ENCODE measurements at regions not wholly inside any gene's neighbourhood (a gene's known extent, or its start where the extent isn't known, plus 50 kb on each side); places are given as distances from the start of the nearest gene placed in this dataset.

- FAIRE-seq (no peak), ATAC-seq (no peak), DNase-seq (ENCODE audit: low read depth in 1 of 2, low spot score in 1 of 2) (no peak)
- Histone ChIP-seq H3K4me2 (no peak overlapping the region), H3K27ac (peak overlapping the region in 1 of 2 experiments; percentile 63; a peak in 4 of 6 replicates), H3K4me3 (no peak overlapping the region), H3K9me3 (peaks cover 13% of the 10 kb centered on the region), H3K4me1 (peaks cover 10% of the 10 kb centered on the region; the same call in 2 of the 3 replicates)
- POLR2A ChIA-PET: no interaction called here
- CTCF ChIA-PET: interaction anchor here (0.9 to 1.1 kb wide), 2 partner anchors 10 to 106 kb away, joined by 3 to 5 read pairs; no protein-coding TSS in a partner anchor
- TF ChIP-seq EHMT2 (IDR thresholded peaks at IDR 0.05; ENCODE audit: low read depth) (no peak), SREBF2 (IDR thresholded peaks at IDR 0.05) (no peak), EHF (CRISPR knock-in tag; IDR thresholded peaks at IDR 0.05) (no peak), MAFK (IDR thresholded peaks at IDR 0.05; ENCODE audit: partially characterized antibody) (no peak), NFE2L2 (conservative IDR thresholded peaks at IDR 0.05; ENCODE audit: low read length) (no peak), TP53 (CRISPR knock-in tag; IDR thresholded peaks at IDR 0.05) (no peak), CHD4 (IDR thresholded peaks at IDR 0.05; ENCODE audit: borderline replicate concordance) (no peak), MYC (IDR thresholded peaks at IDR 0.05; ENCODE audit: borderline replicate concordance, low read length) (no peak), POLR2AphosphoS2 (conservative IDR thresholded peaks at IDR 0.05; ENCODE audit: low read length) (no peak), E2F6 (IDR thresholded peaks at IDR 0.05; ENCODE audit: borderline replicate concordance, low read depth) (no peak), JUN (IDR thresholded peaks at IDR 0.05) (no peak), ESRRA (IDR thresholded peaks at IDR 0.05; ENCODE audit: borderline replicate concordance, low read length) (no peak), ELK1 (IDR thresholded peaks at IDR 0.05; ENCODE audit: low read depth, low read length) (no peak), RCOR1 (IDR thresholded peaks at IDR 0.05; ENCODE audit: low read depth, low read length) (no peak), RFX5 (IDR thresholded peaks at IDR 0.05) (no peak), CHD2 (IDR thresholded peaks at IDR 0.05; ENCODE audit: low read length, partially characterized antibody) (no peak)
- 73% methylated on average over 7 of the region's 8 CpGs for WGBS (ENCODE audit: missing lambda C conversion rate)
Observed at GRCh38 chr20:57762531-57763234, 52.9 kb upstream of the PMEPA1 start.

DNA sequence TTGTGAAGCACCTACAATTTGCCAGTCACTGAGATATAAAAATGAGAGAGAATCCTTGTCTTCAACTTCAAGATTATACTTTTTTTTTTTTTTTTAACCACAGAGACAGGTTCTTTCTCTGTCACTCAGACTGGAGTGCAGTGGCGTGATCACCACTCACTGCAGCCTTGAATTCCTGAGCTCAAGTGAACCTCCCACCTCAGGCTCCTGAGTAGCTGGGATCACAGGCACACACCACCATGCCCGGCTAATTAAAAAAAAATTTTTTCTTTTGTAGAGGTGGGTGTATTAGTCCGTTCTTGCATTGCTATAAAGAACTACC lies 51.6 kb upstream of the PMEPA1 start:
- H3K9me3 ChIP-seq: peaks cover 20% of the 10 kb centered on the region
- H3K4me3 ChIP-seq: no peak overlapping the region
- no peak for TF ChIP-seq RCOR1 (IDR thresholded peaks at IDR 0.05; ENCODE audit: low read depth, low read length)
- TF ChIP-seq MAFK (IDR thresholded peaks at IDR 0.05; ENCODE audit: partially characterized antibody): no peak
- TF ChIP-seq RNF2 (IDR thresholded peaks at IDR 0.05; ENCODE audit: borderline replicate concordance, low read depth): no peak
- TF ChIP-seq TP53 (CRISPR knock-in tag; IDR thresholded peaks at IDR 0.05): no peak
- TF ChIP-seq FOXS1 (CRISPR knock-in tag; IDR thresholded peaks at IDR 0.05): no peak
- no peak for TF ChIP-seq TFCP2L1 (CRISPR knock-in tag; IDR thresholded peaks at IDR 0.05)
- TF ChIP-seq ZC3H11A (IDR thresholded peaks at IDR 0.05): no peak
- no peak for TF ChIP-seq NPAS2 (CRISPR knock-in tag; IDR thresholded peaks at IDR 0.05; ENCODE audit: borderline replicate concordance)
- no peak for TF ChIP-seq ESRRA (IDR thresholded peaks at IDR 0.05; ENCODE audit: borderline replicate concordance, low read length)
- no peak for TF ChIP-seq NR3C1 (IDR thresholded peaks at IDR 0.05)
- no peak for TF ChIP-seq CHD4 (IDR thresholded peaks at IDR 0.05; ENCODE audit: borderline replicate concordance)
- TF ChIP-seq ZSCAN20 (CRISPR knock-in tag; IDR thresholded peaks at IDR 0.05): no peak
- TF ChIP-seq KDM1A (IDR thresholded peaks at IDR 0.05; ENCODE audit: low read depth): no peak
- no peak for TF ChIP-seq FOSB (CRISPR knock-in tag; IDR thresholded peaks at IDR 0.05)
- no peak for TF ChIP-seq MYC (IDR thresholded peaks at IDR 0.05; ENCODE audit: borderline replicate concordance, low read length)
- no peak for TF ChIP-seq HES2 (IDR thresholded peaks at IDR 0.05)
- TF ChIP-seq NFE2L2 (conservative IDR thresholded peaks at IDR 0.05; ENCODE audit: low read length): no peak
- TF ChIP-seq EHMT2 (IDR thresholded peaks at IDR 0.05; ENCODE audit: low read depth): no peak
- DNase-seq (ENCODE audit: low read depth in 1 of 2, low spot score in 1 of 2) (no peak), FAIRE-seq (no peak), ATAC-seq (no peak)
- peak overlapping the region; percentile 30 to 63; a peak in 5 of 6 replicates for H3K27ac ChIP-seq
- WGBS (ENCODE audit: missing lambda C conversion rate): 87% methylated on average over 3 of the region's 3 CpGs
- CTCF ChIA-PET: interaction anchor here (0.8 to 1.5 kb wide), 3 partner anchors 33 to 108 kb away, joined by 3 to 7 read pairs (median 5); no protein-coding TSS in a partner anchor
- H3K4me1 ChIP-seq: peaks cover 10% of the 10 kb centered on the region; the same call in 2 of the 3 replicates
- POLR2A ChIA-PET: interaction anchor here (0.7 to 0.8 kb wide), 2 partner anchors 11 to 53 kb away, joined by 3 to 4 read pairs; no protein-coding TSS in a partner anchor
- no peak overlapping the region for H3K4me2 ChIP-seq

Measured in A549 (cell line).